Activated CD8-positive, alpha-beta T cell treated with anti-CD3 and anti-CD28 coated beads for 36 hours (primary cell): ENCODE measurements at regions not wholly inside any gene's neighbourhood (a gene's known extent, or its start where the extent isn't known, plus 50 kb on each side); places are given as distances from the start of the nearest gene placed in this dataset.

Experiments
- ATAC-seq: fragments of 200-7000 bp; cut with Tn5 transposase; one replicate; pipeline ENCODE4 v1.10.0; 2021; ENCODE audit warnings: mild to moderate bottlenecking, moderate library complexity
- CTCF ChIA-PET: fragments of 350-600 bp; sonication (Branson Sonifier 250); formaldehyde crosslinking; loops from one replicate; lab custom pipeline; 2021; ENCODE audit warnings: antibody characterized with exemption; lab: Charles Lee
- POLR2A ChIA-PET: fragments of 350-600 bp; sonication (Branson Sonifier 250); formaldehyde crosslinking; loops from one replicate; lab custom pipeline; 2021; ENCODE audit warnings: antibody characterized with exemption; lab: Charles Lee
- DNase-seq: peaks from one replicate; pipeline ENCODE4 v3.0.0-alpha.2; 2020
- H3K27ac Mint-ChIP-seq: one replicate; pipeline ENCODE4 v1.8.0; 2021; ENCODE audit warnings: mild to moderate bottlenecking, mixed read lengths
- H3K27me3 Mint-ChIP-seq: one replicate; pipeline ENCODE4 v1.8.0; 2021; ENCODE audit warnings: mixed read lengths
- H3K36me3 Mint-ChIP-seq: one replicate; pipeline ENCODE4 v1.8.0; 2021; ENCODE audit warnings: low read depth, mixed read lengths
- H3K4me1 Mint-ChIP-seq: one replicate; pipeline ENCODE4 v1.8.0; 2021; ENCODE audit warnings: low read depth, mixed read lengths
- H3K4me3 Mint-ChIP-seq: one replicate; pipeline ENCODE4 v1.8.0; 2021; ENCODE audit warnings: mild to moderate bottlenecking, moderate library complexity, mixed read lengths
- H3K9me3 Mint-ChIP-seq: one replicate; pipeline ENCODE4 v1.8.0; 2021; ENCODE audit warnings: mixed read lengths
- intact Hi-C: fragments of 100-400 bp; cut with micrococcal nuclease; formaldehyde crosslinking; loops from one replicate; pipeline ENCODE4 v1.10.0; 2022
- TF ChIP-seq, protein P1 (sequence below): fragments of 200-600 bp; IDR thresholded peaks from one replicate; pipeline ENCODE4 v1.8.0; 2022; ENCODE audit warnings: antibody characterized with exemption, mild to moderate bottlenecking

GRCh38 chr1:64357422-64357821 is 112.5 kb upstream of the CACHD1 start:
- no peaks in the 10 kb centered on the region for H3K9me3 Mint-ChIP-seq
- ChIA-PET POLR2A (no interaction called here), CTCF (no interaction called here)
- DNase-seq (no peak), ATAC-seq (no peak)
- H3K4me1 Mint-ChIP-seq: no peaks in the 10 kb centered on the region
- no peak overlapping the region for H3K4me3 Mint-ChIP-seq
- peaks cover 2% of the 10 kb centered on the region for H3K27me3 Mint-ChIP-seq
- H3K27ac Mint-ChIP-seq: no peak overlapping the region
- TF ChIP-seq, protein P1, sequence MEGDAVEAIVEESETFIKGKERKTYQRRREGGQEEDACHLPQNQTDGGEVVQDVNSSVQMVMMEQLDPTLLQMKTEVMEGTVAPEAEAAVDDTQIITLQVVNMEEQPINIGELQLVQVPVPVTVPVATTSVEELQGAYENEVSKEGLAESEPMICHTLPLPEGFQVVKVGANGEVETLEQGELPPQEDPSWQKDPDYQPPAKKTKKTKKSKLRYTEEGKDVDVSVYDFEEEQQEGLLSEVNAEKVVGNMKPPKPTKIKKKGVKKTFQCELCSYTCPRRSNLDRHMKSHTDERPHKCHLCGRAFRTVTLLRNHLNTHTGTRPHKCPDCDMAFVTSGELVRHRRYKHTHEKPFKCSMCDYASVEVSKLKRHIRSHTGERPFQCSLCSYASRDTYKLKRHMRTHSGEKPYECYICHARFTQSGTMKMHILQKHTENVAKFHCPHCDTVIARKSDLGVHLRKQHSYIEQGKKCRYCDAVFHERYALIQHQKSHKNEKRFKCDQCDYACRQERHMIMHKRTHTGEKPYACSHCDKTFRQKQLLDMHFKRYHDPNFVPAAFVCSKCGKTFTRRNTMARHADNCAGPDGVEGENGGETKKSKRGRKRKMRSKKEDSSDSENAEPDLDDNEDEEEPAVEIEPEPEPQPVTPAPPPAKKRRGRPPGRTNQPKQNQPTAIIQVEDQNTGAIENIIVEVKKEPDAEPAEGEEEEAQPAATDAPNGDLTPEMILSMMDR: no peak
- intact Hi-C loops: no loop called here
- H3K36me3 Mint-ChIP-seq: no peaks in the 10 kb centered on the region

- ChIA-PET CTCF (no interaction called here), POLR2A (no interaction called here)
- DNase-seq: no peak
- TF ChIP-seq, protein P1: no peak
- H3K36me3 Mint-ChIP-seq: no peaks in the 10 kb centered on the region
- H3K9me3 Mint-ChIP-seq: no peaks in the 10 kb centered on the region
- no peak overlapping the region for H3K4me3 Mint-ChIP-seq
- ATAC-seq: no peak
- H3K27ac Mint-ChIP-seq: no peak overlapping the region
- no peaks in the 10 kb centered on the region for H3K4me1 Mint-ChIP-seq
- intact Hi-C loops: no loop called here
- H3K27me3 Mint-ChIP-seq: peaks cover 2% of the 10 kb centered on the region
Measured at GRCh38 chr1:64358692-64359091, 111.2 kb upstream of the CACHD1 start.

DNA sequence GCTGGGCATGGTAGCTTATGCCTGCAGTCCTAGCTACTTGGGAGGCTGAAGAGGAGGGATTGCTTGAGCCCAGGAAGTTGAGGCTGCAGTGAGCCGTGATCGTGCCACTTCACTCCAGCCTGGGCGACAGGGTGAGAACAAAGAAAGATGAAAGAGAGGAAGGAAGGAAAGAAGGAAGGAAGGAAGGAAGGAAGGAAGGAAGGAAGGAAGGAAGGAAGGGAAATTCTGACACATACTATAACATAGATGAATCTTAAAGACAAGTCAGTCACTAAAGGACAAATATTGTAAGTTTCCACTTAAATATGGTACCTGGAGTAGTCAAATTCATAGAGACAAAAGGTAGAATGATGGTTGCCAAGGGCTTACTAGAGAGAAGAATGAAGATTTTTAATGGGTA is 108.0 kb upstream of the CACHD1 start:
- intact Hi-C loops: no loop called here
- ChIA-PET POLR2A (no interaction called here), CTCF (no interaction called here)
- Mint-ChIP-seq H3K4me1 (no peaks in the 10 kb centered on the region), H3K36me3 (no peaks in the 10 kb centered on the region), H3K27me3 (peaks cover 2% of the 10 kb centered on the region), H3K9me3 (no peaks in the 10 kb centered on the region), H3K4me3 (no peak overlapping the region), H3K27ac (no peak overlapping the region)
- DNase-seq (no peak), ATAC-seq (no peak)
- TF ChIP-seq, protein P1: no peak

DNA sequence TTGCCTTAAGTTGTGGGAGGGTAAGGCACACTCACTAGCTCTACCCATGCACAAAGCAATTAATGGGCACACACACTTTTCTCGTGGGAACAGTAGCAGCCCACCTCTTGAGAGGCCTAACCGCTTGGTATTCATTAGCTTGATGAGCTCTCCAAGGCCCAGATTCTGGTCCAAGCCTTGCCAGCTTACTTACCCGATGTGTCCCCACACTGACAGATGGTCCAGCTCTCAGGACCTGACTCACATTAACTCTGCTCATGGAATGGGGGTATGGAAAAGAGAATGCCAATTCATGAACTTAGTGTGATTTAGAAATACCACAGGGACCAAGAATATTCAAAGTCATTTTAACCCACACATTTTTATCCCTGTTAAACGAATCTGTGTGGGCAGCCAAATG is 106.8 kb upstream of the CACHD1 start:
- H3K4me1 Mint-ChIP-seq: no peaks in the 10 kb centered on the region
- CTCF ChIA-PET: no interaction called here
- intact Hi-C loops: no loop called here
- POLR2A ChIA-PET: no interaction called here
- peaks cover 2% of the 10 kb centered on the region for H3K27me3 Mint-ChIP-seq
- H3K27ac Mint-ChIP-seq: no peak overlapping the region
- H3K9me3 Mint-ChIP-seq: no peaks in the 10 kb centered on the region
- ATAC-seq: no peak
- H3K4me3 Mint-ChIP-seq: no peak overlapping the region
- no peak for DNase-seq
- no peaks in the 10 kb centered on the region for H3K36me3 Mint-ChIP-seq
- TF ChIP-seq, protein P1: no peak

- ATAC-seq (no peak), DNase-seq (no peak)
- Mint-ChIP-seq H3K36me3 (no peaks in the 10 kb centered on the region), H3K27ac (no peak overlapping the region), H3K27me3 (peaks cover 2% of the 10 kb centered on the region), H3K4me3 (no peak overlapping the region), H3K4me1 (no peaks in the 10 kb centered on the region), H3K9me3 (no peaks in the 10 kb centered on the region)
- POLR2A ChIA-PET: no interaction called here
- TF ChIP-seq, protein P1: no peak
- intact Hi-C loops: no loop called here
- CTCF ChIA-PET: no interaction called here
Measured at GRCh38 chr1:64363616-64364015, 106.3 kb upstream of the CACHD1 start.
